H1 (cell line): ENCODE measurements at regions not wholly inside any gene's neighbourhood (a gene's known extent, or its start where the extent isn't known, plus 50 kb on each side); places are given as distances from the start of the nearest gene placed in this dataset.

Experiments
- CTCF ChIA-PET: fragments of 300-600 bp; sonication (Branson Sonifier 250); formaldehyde crosslinking; loops from one replicate; lab custom pipeline; 2021; ENCODE audit not compliant: partially characterized antibody; lab: Charles Lee
- POLR2A ChIA-PET: fragments of 300-600 bp; sonication (Branson Sonifier 250); formaldehyde crosslinking; loops from one replicate; lab custom pipeline; 2021; ENCODE audit warnings: inconsistent platforms; ENCODE audit not compliant: partially characterized antibody; lab: Charles Lee
- DNase-seq, 2 experiments: peaks; one replicate each; pipeline versions ENCODE4 v3.0.0 to v3.0.0-alpha.2; 2010 to 2022; ENCODE audit warnings: low spot score in 2 of 2, low read depth in 1 of 2, mixed read lengths in 1 of 2
- FAIRE-seq: peaks from 2 replicates; lab custom pipeline; 2011; peaks lifted over from hg19 to GRCh38; lab: Jason Lieb, UNC
- H2AFZ ChIP-seq: 2 replicates; pipeline ENCODE4 v1.8.1; 2012; ENCODE audit warnings: low read length, inconsistent platforms
- H2AK5ac ChIP-seq: 2 replicates; pipeline ENCODE4 v1.6.1; 2013; ENCODE audit warnings: low read depth, low read length
- H2BK120ac ChIP-seq: replicated peaks from 2 replicates; pipeline ENCODE3; 2013; ENCODE audit warnings: low read depth, low read length, inconsistent platforms
- H2BK12ac ChIP-seq: 2 replicates; pipeline ENCODE4 v1.6.1; 2013; ENCODE audit warnings: low read depth, low read length
- H2BK15ac ChIP-seq: 2 replicates; pipeline ENCODE4 v1.6.1; 2013; ENCODE audit warnings: low read length
- H2BK20ac ChIP-seq: 2 replicates; pipeline ENCODE4 v1.6.1; 2013; ENCODE audit warnings: low read length
- H2BK5ac ChIP-seq: 2 replicates; pipeline ENCODE4 v1.6.1; 2013; ENCODE audit warnings: low read depth, low read length
- H3K14ac ChIP-seq: 2 replicates; pipeline ENCODE4 v1.6.1; 2013; ENCODE audit warnings: inconsistent platforms; ENCODE audit not compliant: insufficient read length
- H3K18ac ChIP-seq: 2 replicates; pipeline ENCODE4 v1.6.1; 2013; ENCODE audit warnings: low read length; ENCODE audit errors: extremely low read depth
- H3K23ac ChIP-seq: 2 replicates; pipeline ENCODE4 v1.6.1; 2013; ENCODE audit warnings: inconsistent platforms; ENCODE audit not compliant: insufficient read length
- H3K23me2 ChIP-seq: 2 replicates; pipeline ENCODE4 v1.6.1; 2013; ENCODE audit warnings: low read depth, low read length
- H3K27ac ChIP-seq: 2 replicates; pipeline ENCODE4 v1.6.1; 2011; ENCODE audit warnings: low read depth, low read length, inconsistent platforms
- H3K27me3 ChIP-seq, 4 experiments: replicated peaks in 1 of 4; 1 replicate in 1 of 4; 2 replicates in 3 of 4; pipeline versions ENCODE4 v1.6.1 to v1.8.1; 2011 to 2013; ENCODE audit warnings: low read length in 3 of 4, mild to moderate bottlenecking in 3 of 4, inconsistent platforms in 2 of 4, mixed read lengths in 2 of 4, moderate library complexity in 1 of 4; ENCODE audit not compliant: control insufficient read depth in 3 of 4, insufficient read depth in 3 of 4; ENCODE audit errors: extremely low read depth in 1 of 4
- H3K36me3 ChIP-seq, 4 experiments: 2 replicates each; pipeline versions ENCODE4 v1.6.1 to v1.8.1; 2011 to 2013; ENCODE audit warnings: mild to moderate bottlenecking in 4 of 4, low read length in 3 of 4, moderate library complexity in 2 of 4, control low read depth in 1 of 4, inconsistent platforms in 1 of 4; ENCODE audit not compliant: insufficient read depth in 4 of 4, control insufficient read depth in 2 of 4
- H3K4ac ChIP-seq: replicated peaks from 2 replicates; pipeline ENCODE3; 2013; ENCODE audit warnings: low read length, low read depth, mixed read lengths, inconsistent platforms; ENCODE audit not compliant: insufficient read length
- H3K4me1 ChIP-seq, 4 experiments: replicated peaks in 1 of 4; 1 replicate in 1 of 4; 2 replicates in 3 of 4; pipeline versions ENCODE4 v1.6.1 to v1.8.1; 2011 to 2013; ENCODE audit warnings: low read length in 3 of 4, inconsistent platforms in 2 of 4, mixed read lengths in 1 of 4; ENCODE audit not compliant: insufficient read depth in 4 of 4, control insufficient read depth in 3 of 4
- H3K4me2 ChIP-seq, 2 experiments: 2 replicates each; pipeline versions ENCODE4 v1.6.1 to v1.8.1; 2011 to 2013; ENCODE audit warnings: low read depth in 2 of 2, low read length in 2 of 2, control low read depth in 1 of 2, inconsistent platforms in 1 of 2, mild to moderate bottlenecking in 1 of 2; ENCODE audit not compliant: insufficient read depth in 1 of 2
- H3K4me3 ChIP-seq, 4 experiments: fragments of 200-600, 300-600 bp in 1 of 4; sonication (generic), shearing (Covaris generic), sonication (Bioruptor Twin) in 1 of 4; 2 replicates each; pipeline versions ENCODE4 v1.5.1 to v1.8.1; 2011 to 2016; ENCODE audit warnings: low read length in 4 of 4, low read depth in 3 of 4, control low read depth in 2 of 4, inconsistent platforms in 2 of 4, mild to moderate bottlenecking in 2 of 4, mixed read lengths in 1 of 4, moderate library complexity in 1 of 4; ENCODE audit not compliant: insufficient read depth in 2 of 4; ENCODE audit errors: extremely low read depth in 1 of 4
- H3K56ac ChIP-seq: replicated peaks from 2 replicates; pipeline ENCODE3; 2013; ENCODE audit warnings: low read depth, mild to moderate bottlenecking, mixed read lengths, low read length, inconsistent platforms; ENCODE audit not compliant: insufficient read length
- H3K79me1 ChIP-seq: 2 replicates; pipeline ENCODE4 v1.6.1; 2013; ENCODE audit warnings: low read depth, low read length, control low read depth
- H3K79me2 ChIP-seq, 2 experiments: 2 replicates each; pipeline versions ENCODE4 v1.6.1 to v1.8.1; 2012 to 2013; ENCODE audit warnings: low read length in 2 of 2, mild to moderate bottlenecking in 2 of 2, inconsistent platforms in 1 of 2; ENCODE audit not compliant: insufficient read depth in 2 of 2, control insufficient read depth in 1 of 2
- H3K9ac ChIP-seq, 4 experiments: replicated peaks in 1 of 4; 1 replicate in 1 of 4; 2 replicates in 3 of 4; pipeline versions ENCODE4 v1.6.1 to v1.8.1; 2011 to 2013; ENCODE audit warnings: low read depth in 3 of 4, low read length in 3 of 4, control low read depth in 2 of 4, mild to moderate bottlenecking in 2 of 4, moderate library complexity in 2 of 4, inconsistent platforms in 1 of 4; ENCODE audit errors: extremely low read depth in 1 of 4
- H3K9me3 ChIP-seq, 2 experiments: 2 replicates each; pipeline versions ENCODE4 v1.6.1 to v1.8.1; 2012 to 2013; ENCODE audit warnings: mild to moderate bottlenecking in 2 of 2, moderate library complexity in 2 of 2, control low read depth in 1 of 2, inconsistent platforms in 1 of 2, low read depth in 1 of 2, low read length in 1 of 2, mixed read lengths in 1 of 2; ENCODE audit not compliant: insufficient read depth in 2 of 2
- H4K20me1 ChIP-seq, 2 experiments: replicated peaks in 1 of 2; 2 replicates each; pipeline versions ENCODE3 to v1.8.1; 2011 to 2013; ENCODE audit warnings: inconsistent platforms in 2 of 2, low read length in 2 of 2, mild to moderate bottlenecking in 1 of 2; ENCODE audit not compliant: insufficient read depth in 2 of 2, control insufficient read depth in 1 of 2
- H4K5ac ChIP-seq: 2 replicates; pipeline ENCODE4 v1.6.1; 2013; ENCODE audit warnings: low read length, low read depth, mixed read lengths, inconsistent platforms; ENCODE audit not compliant: insufficient read length
- H4K8ac ChIP-seq: 2 replicates; pipeline ENCODE4 v1.8.0; 2013; ENCODE audit warnings: mild to moderate bottlenecking, moderate library complexity, low read length, inconsistent platforms; ENCODE audit not compliant: insufficient read depth; ENCODE audit errors: extremely low read depth
- H4K91ac ChIP-seq: replicated peaks from 2 replicates; pipeline ENCODE3; 2013; ENCODE audit warnings: low read length, mixed read lengths, inconsistent platforms; ENCODE audit not compliant: insufficient read length
- CHD2 ChIP-seq: IDR thresholded peaks from 2 replicates; pipeline ENCODE4 v1.6.1; 2012; ENCODE audit warnings: low read length, improper control_type of control experiment
- E2F6 ChIP-seq: IDR thresholded peaks from 2 replicates; pipeline ENCODE4 v1.6.1; 2012; ENCODE audit warnings: inconsistent platforms
- EGR1 ChIP-seq: IDR thresholded peaks from 2 replicates; pipeline ENCODE4 v1.6.1; 2011; ENCODE audit warnings: low read depth, low read length, borderline replicate concordance
- GABPA ChIP-seq: IDR thresholded peaks from 2 replicates; pipeline ENCODE4 v1.6.1; 2011; ENCODE audit warnings: mild to moderate bottlenecking, low read length, moderate library complexity, borderline replicate concordance; ENCODE audit not compliant: insufficient read depth
- HDAC6 ChIP-seq: IDR thresholded peaks from one replicate; pipeline ENCODE4 v1.7.1; 2012; ENCODE audit warnings: low read depth, mild to moderate bottlenecking, inconsistent platforms, low read length, moderate library complexity
- POLR2AphosphoS5 ChIP-seq: IDR thresholded peaks from 2 replicates; pipeline ENCODE4 v1.6.1; 2011; ENCODE audit warnings: low read depth, low read length
- RAD21 ChIP-seq, 2 experiments: IDR thresholded peaks in 1 of 2; conservative IDR thresholded peaks in 1 of 2; 2 replicates each; pipeline ENCODE4 v1.6.1; 2011; ENCODE audit warnings: low read depth in 2 of 2, low read length in 2 of 2, improper control_type of control experiment in 1 of 2, inconsistent platforms in 1 of 2, mild to moderate bottlenecking in 1 of 2, moderate library complexity in 1 of 2
- RNF2 ChIP-seq: fragments of 200-900, 300-1000 bp; sonication (generic); IDR thresholded peaks from 2 replicates; pipeline ENCODE4 v1.7.1; 2016; ENCODE audit warnings: borderline replicate concordance, low read depth, mild to moderate bottlenecking, antibody characterized with exemption, low read length; ENCODE audit not compliant: poor library complexity, severe bottlenecking; ENCODE audit errors: missing control alignments
- SUZ12 ChIP-seq: fragments of 200-600 bp; sonication (generic); IDR thresholded peaks from 2 replicates; pipeline ENCODE4 v1.6.1; 2012; ENCODE audit warnings: mild to moderate bottlenecking, inconsistent platforms, low read length, moderate library complexity, mixed read lengths
- TAF1 ChIP-seq: IDR thresholded peaks from 2 replicates; pipeline ENCODE4 v1.6.1; 2011; ENCODE audit warnings: mild to moderate bottlenecking, low read depth, low read length
- YY1 ChIP-seq: IDR thresholded peaks from 2 replicates; pipeline ENCODE4 v1.6.1; 2011; ENCODE audit warnings: low read depth, mild to moderate bottlenecking, low read length
- ZNF274 ChIP-seq: IDR thresholded peaks from 2 replicates; pipeline ENCODE4 v1.7.0; 2012; ENCODE audit warnings: low read length, borderline replicate concordance; ENCODE audit errors: extremely low read depth
- WGBS, 2 experiments: shearing (Covaris generic) in 1 of 2; methylation state at CpG; one replicate each; pipeline versions ENCODE4 v1.1.6 to v1.1.7; 2013 to 2015; ENCODE audit warnings: low lambda C conversion rate in 2 of 2, mixed read lengths in 2 of 2, inconsistent platforms in 1 of 2, low coverage in 1 of 2, missing lambda C conversion rate in 1 of 2; ENCODE audit not compliant: insufficient replicate concordance in 2 of 2, insufficient coverage in 1 of 2, insufficient read length in 1 of 2; ENCODE audit errors: extremely low coverage in 1 of 2, missing lambda C conversion rate in 1 of 2; 5-methylcytosine and 5-hydroxymethylcytosine counted together

DNA sequence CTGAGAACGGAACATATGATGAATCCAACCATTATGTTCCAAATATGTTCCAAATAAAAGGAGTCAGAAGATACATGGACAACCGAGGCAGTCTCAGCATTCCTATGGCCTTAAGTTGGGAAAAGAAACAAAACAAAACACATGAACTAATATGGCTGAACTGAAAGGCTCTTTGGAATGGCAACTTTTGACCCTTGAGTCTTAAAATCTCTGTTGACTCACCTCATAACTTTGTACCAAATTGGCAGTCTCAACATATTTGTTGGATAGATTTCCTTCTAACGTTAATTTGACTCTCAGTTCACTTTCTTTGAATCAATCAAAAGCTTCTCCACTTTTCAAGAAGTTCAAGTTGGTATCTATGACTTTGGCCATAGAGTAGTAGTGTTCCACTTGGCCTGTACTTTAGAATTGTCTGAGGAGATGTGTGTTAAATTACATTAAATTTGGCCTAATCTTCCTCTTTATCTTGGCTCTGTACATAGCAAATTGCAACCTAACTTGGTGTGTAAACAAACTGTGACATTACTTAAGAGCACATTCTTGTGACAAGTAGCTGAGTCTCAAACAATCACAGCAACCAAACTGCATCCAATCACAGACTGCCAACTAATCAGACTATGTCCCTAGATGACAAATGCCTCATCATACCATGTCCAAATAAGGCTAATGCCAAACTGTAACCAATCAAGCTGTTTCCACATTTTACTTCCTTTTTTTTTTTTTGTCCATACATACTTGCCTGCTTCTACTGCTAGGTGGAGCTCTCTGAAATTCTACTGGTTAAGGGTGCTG lies 208.8 kb downstream of the BMP2 start:
- Histone ChIP-seq H2BK20ac (no peak overlapping the region), H3K27me3 (no peaks in the 10 kb centered on the region), H2BK12ac (no peak overlapping the region), H3K36me3 (no peaks in the 10 kb centered on the region), H3K14ac (no peak overlapping the region), H4K5ac (no peak overlapping the region), H2BK15ac (no peak overlapping the region), H4K8ac (no peak overlapping the region), H4K91ac (no peak overlapping the region), H3K9me3 (no peaks in the 10 kb centered on the region), H3K9ac (no peak overlapping the region), H3K27ac (no peak overlapping the region), H3K18ac (no peak overlapping the region), H2AK5ac (no peak overlapping the region), H3K79me1 (no peaks in the 10 kb centered on the region), H4K20me1 (no peaks in the 10 kb centered on the region), H3K23ac (no peak overlapping the region), H3K4ac (no peak overlapping the region), H2BK5ac (no peak overlapping the region), H3K56ac (no peak overlapping the region), H3K79me2 (no peaks in the 10 kb centered on the region), H3K4me1 (no peaks in the 10 kb centered on the region), H3K4me2 (no peak overlapping the region), H3K4me3 (no peak overlapping the region), H2AFZ (no peak overlapping the region), H2BK120ac (no peak overlapping the region), H3K23me2 (no peaks in the 10 kb centered on the region)
- 96% methylated on average over 3 of the region's 3 CpGs; no CpG with 5 or more reads in 1 of the 2 experiments for WGBS, 2 experiments
- ChIA-PET POLR2A (no interaction called here), CTCF (interaction anchor here (0.8 to 2.1 kb wide), 2 partner anchors 13 to 36 kb away, joined by 4 to 6 read pairs; no protein-coding TSS in a partner anchor)
- DNase-seq = no peak
- FAIRE-seq = no peak
- no peak for TF ChIP-seq RNF2
- TF ChIP-seq POLR2AphosphoS5 = no peak
- TF ChIP-seq EGR1 = no peak
- no peak for TF ChIP-seq SUZ12
- no peak for TF ChIP-seq YY1
- no peak for TF ChIP-seq RAD21 (IDR thresholded peaks at IDR 0.05 in 1 of 2, conservative IDR thresholded peaks at IDR 0.05 in 1 of 2; ENCODE audit: low read depth in 2 of 2, low read length in 2 of 2)
- TF ChIP-seq E2F6 = no peak
- no peak for TF ChIP-seq TAF1
- TF ChIP-seq CHD2 = no peak
- no peak for TF ChIP-seq HDAC6
- no peak for TF ChIP-seq GABPA
- TF ChIP-seq ZNF274 = no peak
